CD14-positive monocyte (primary cell): ENCODE measurements at regions not wholly inside any gene's neighbourhood (a gene's known extent, or its start where the extent isn't known, plus 50 kb on each side); places are given as distances from the start of the nearest gene placed in this dataset.

Source experiments
- DNase-seq, 3 donors: peaks; one replicate each; pipeline ENCODE4 v3.0.0-alpha.2; 2011 to 2022
- H2AFZ ChIP-seq: 2 replicates; pipeline ENCODE4 v1.6.0; 2012; ENCODE audit warnings: mild to moderate bottlenecking, low read depth, low read length, inconsistent platforms; ENCODE audit not compliant: insufficient read depth, poor library complexity, severe bottlenecking
- H3K27ac ChIP-seq, 2 donors: 1 replicate in 1 of 2; 2 replicates in 1 of 2; pipeline ENCODE4 v1.5.1; 2012 to 2013; ENCODE audit warnings: low read length in 2 of 2, control low read depth in 1 of 2, inconsistent platforms in 1 of 2, low read depth in 1 of 2, mild to moderate bottlenecking in 1 of 2
- H3K27me3 ChIP-seq, 2 donors: one replicate each; pipeline versions ENCODE4 v1.6.0 to v1.6.1; 2011 to 2013; ENCODE audit warnings: low read length in 2 of 2; ENCODE audit not compliant: control insufficient read depth in 2 of 2, insufficient read depth in 2 of 2
- H3K36me3 ChIP-seq, 2 donors: replicated peaks in 1 of 2; 1 replicate in 1 of 2; 2 replicates in 1 of 2; pipeline versions ENCODE4 v1.5.1 to v1.6.1; 2012 to 2013; ENCODE audit warnings: low read length in 2 of 2, control low read depth in 1 of 2, inconsistent platforms in 1 of 2, mild to moderate bottlenecking in 1 of 2; ENCODE audit not compliant: insufficient read depth in 2 of 2, control insufficient read depth in 1 of 2
- H3K4me1 ChIP-seq, 2 donors: 1 replicate in 1 of 2; 2 replicates in 1 of 2; pipeline versions ENCODE4 v1.5.1 to v1.6.1; 2012 to 2013; ENCODE audit warnings: low read length in 2 of 2, control low read depth in 1 of 2, inconsistent platforms in 1 of 2, mild to moderate bottlenecking in 1 of 2, moderate library complexity in 1 of 2; ENCODE audit not compliant: insufficient read depth in 2 of 2, control insufficient read depth in 1 of 2
- H3K4me2 ChIP-seq: replicated peaks from 2 replicates; pipeline ENCODE3; 2012; ENCODE audit warnings: low read length, moderate library complexity, mild to moderate bottlenecking; ENCODE audit not compliant: poor library complexity, severe bottlenecking; ENCODE audit errors: extremely low read depth
- H3K4me3 ChIP-seq, 3 experiments: fragments of 200-600 bp in 1 of 3; sonication (generic) in 1 of 3; replicated peaks in 1 of 3; 1 replicate in 2 of 3; 2 replicates in 1 of 3; pipeline ENCODE4 v1.5.1; 2011 to 2013; ENCODE audit warnings: low read length in 3 of 3, mild to moderate bottlenecking in 3 of 3, control low read depth in 2 of 3, low read depth in 2 of 3, inconsistent platforms in 1 of 3, moderate library complexity in 1 of 3
- H3K79me2 ChIP-seq: 2 replicates; pipeline ENCODE4 v1.6.0; 2012; ENCODE audit warnings: mild to moderate bottlenecking, control low read depth, inconsistent platforms, low read length, moderate library complexity; ENCODE audit not compliant: insufficient read depth
- H3K9ac ChIP-seq: 2 replicates; pipeline ENCODE4 v1.6.0; 2017; ENCODE audit warnings: low read length, mild to moderate bottlenecking; ENCODE audit not compliant: insufficient read depth, poor library complexity, severe bottlenecking
- H3K9me3 ChIP-seq, 2 donors: replicated peaks in 1 of 2; 1 replicate in 1 of 2; 2 replicates in 1 of 2; pipeline versions ENCODE4 v1.5.1 to v1.6.1; 2012 to 2013; ENCODE audit warnings: low read length in 2 of 2, control low read depth in 1 of 2; ENCODE audit not compliant: control insufficient read depth in 1 of 2, insufficient read depth in 1 of 2
- H4K20me1 ChIP-seq: 2 replicates; pipeline ENCODE4 v1.6.0; 2012; ENCODE audit warnings: mild to moderate bottlenecking, low read length, control low read depth, moderate library complexity; ENCODE audit not compliant: insufficient read depth
- H3K27ac Mint-ChIP-seq, 7 donors: one replicate each; pipeline ENCODE4 v1.8.0; 2020; ENCODE audit warnings: mild to moderate bottlenecking in 7 of 7, mixed read lengths in 7 of 7, moderate library complexity in 6 of 7, inconsistent platforms in 2 of 7
- H3K27me3 Mint-ChIP-seq, 3 donors: one replicate each; pipeline ENCODE4 v1.8.0; 2021 to 2022; ENCODE audit warnings: low read depth in 3 of 3, mild to moderate bottlenecking in 3 of 3, mixed read lengths in 3 of 3, moderate library complexity in 3 of 3, inconsistent platforms in 1 of 3
- H3K36me3 Mint-ChIP-seq, 2 donors: one replicate each; pipeline ENCODE4 v1.8.0; 2020; ENCODE audit warnings: mixed read lengths in 2 of 2, inconsistent platforms in 1 of 2, mild to moderate bottlenecking in 1 of 2
- H3K4me1 Mint-ChIP-seq: one replicate; pipeline ENCODE4 v1.8.0; 2020; ENCODE audit warnings: mild to moderate bottlenecking, mixed read lengths
- H3K4me3 Mint-ChIP-seq, 2 donors: one replicate each; pipeline ENCODE4 v1.8.0; 2020; ENCODE audit warnings: mild to moderate bottlenecking in 2 of 2, mixed read lengths in 2 of 2, moderate library complexity in 1 of 2
- H3K9me3 Mint-ChIP-seq, 7 donors: one replicate each; pipeline ENCODE4 v1.8.0; 2020 to 2022; ENCODE audit warnings: mixed read lengths in 7 of 7, mild to moderate bottlenecking in 6 of 7, moderate library complexity in 6 of 7, inconsistent platforms in 2 of 7
- CTCF ChIP-seq: fragments of 200-600 bp; IDR thresholded peaks from one replicate; pipeline ENCODE4 v1.8.0; 2022; ENCODE audit warnings: antibody characterized with exemption, mild to moderate bottlenecking
- WGBS: methylation state at CpG from one replicate; pipeline ENCODE4 v1.1.5; 2013; ENCODE audit warnings: missing lambda C conversion rate; ENCODE audit not compliant: insufficient coverage; 5-methylcytosine and 5-hydroxymethylcytosine counted together
- intact Hi-C, 2 donors: fragments of 100-400 bp; cut with micrococcal nuclease; formaldehyde crosslinking; loops; one replicate each; pipeline versions ENCODE4 v1.15.0 to v1.15.1; 2023

GRCh38 chr1:170356585-170356984 lies 175.4 kb upstream of the GORAB start:
- no peak for TF ChIP-seq CTCF
- H3K79me2 ChIP-seq = no peaks in the 10 kb centered on the region
- Mint-ChIP-seq H3K4me3 (no peak overlapping the region), H3K36me3 (no peaks in the 10 kb centered on the region), H3K9me3 (peaks cover 4 to 13% (median 7%) of the 10 kb centered on the region in 7 donors), H3K27me3 (no peaks in the 10 kb centered on the region), H3K4me1 (no peaks in the 10 kb centered on the region), H3K27ac (no peak overlapping the region)
- H3K36me3 ChIP-seq = no peaks in the 10 kb centered on the region
- H3K27ac ChIP-seq = no peak overlapping the region
- H4K20me1 ChIP-seq = no peaks in the 10 kb centered on the region
- no peak overlapping the region for H3K4me3 ChIP-seq
- peaks cover 3 to 5% of the 10 kb centered on the region in 2 donors for H3K9me3 ChIP-seq
- H2AFZ ChIP-seq = no peak overlapping the region
- H3K9ac ChIP-seq = no peak overlapping the region
- DNase-seq = no peak
- intact Hi-C loops = no loop called here
- H3K27me3 ChIP-seq = no peaks in the 10 kb centered on the region
- H3K4me2 ChIP-seq = no peak overlapping the region
- H3K4me1 ChIP-seq = no peaks in the 10 kb centered on the region

GRCh38 chr1:170357750-170358149 lies 174.2 kb upstream of the GORAB start:
- H4K20me1 ChIP-seq = no peaks in the 10 kb centered on the region
- H3K9me3 ChIP-seq = peaks cover 3 to 5% of the 10 kb centered on the region in 2 donors
- WGBS = no CpG with 5 or more reads among the region's 1 CpG
- no peaks in the 10 kb centered on the region for H3K4me1 ChIP-seq
- no peak overlapping the region for H2AFZ ChIP-seq
- no peak overlapping the region for H3K4me3 ChIP-seq
- H3K27me3 ChIP-seq = no peaks in the 10 kb centered on the region
- no peak overlapping the region for H3K4me2 ChIP-seq
- no peak for TF ChIP-seq CTCF
- no peak overlapping the region for H3K9ac ChIP-seq
- no peak overlapping the region for H3K27ac ChIP-seq
- DNase-seq = no peak
- Mint-ChIP-seq H3K27me3 (no peaks in the 10 kb centered on the region), H3K9me3 (peaks cover 4 to 13% (median 7%) of the 10 kb centered on the region in 7 donors), H3K4me1 (no peaks in the 10 kb centered on the region), H3K4me3 (no peak overlapping the region), H3K27ac (no peak overlapping the region), H3K36me3 (no peaks in the 10 kb centered on the region)
- no peaks in the 10 kb centered on the region for H3K79me2 ChIP-seq
- H3K36me3 ChIP-seq = no peaks in the 10 kb centered on the region
- intact Hi-C loops = no loop called here
